ENCODE measurements at regions not wholly inside any gene's neighbourhood (a gene's known extent, or its start where the extent isn't known, plus 50 kb on each side); places are given as distances from the start of the nearest gene placed in this dataset.

- TF ChIP-seq CHD7 (IDR thresholded peaks at IDR 0.05; ENCODE audit: insufficient replicate concordance, low read length) (no peak), RNF2 (IDR thresholded peaks at IDR 0.05; ENCODE audit: borderline replicate concordance, low read depth, low read length, missing control alignments, poor library complexity, severe bottlenecking) (no peak), CBX5 (IDR thresholded peaks at IDR 0.05; ENCODE audit: low read depth, low read length) (no peak), BCL11A (IDR thresholded peaks at IDR 0.05; ENCODE audit: low read depth in 2 of 2, low read length in 2 of 2) (no peak), POLR2AphosphoS5 (IDR thresholded peaks at IDR 0.05; ENCODE audit: low read depth, low read length) (no peak), NRF1 (IDR thresholded peaks at IDR 0.05; ENCODE audit: low read depth, low read length) (no peak)
- TF ChIP-seq, protein P1, sequence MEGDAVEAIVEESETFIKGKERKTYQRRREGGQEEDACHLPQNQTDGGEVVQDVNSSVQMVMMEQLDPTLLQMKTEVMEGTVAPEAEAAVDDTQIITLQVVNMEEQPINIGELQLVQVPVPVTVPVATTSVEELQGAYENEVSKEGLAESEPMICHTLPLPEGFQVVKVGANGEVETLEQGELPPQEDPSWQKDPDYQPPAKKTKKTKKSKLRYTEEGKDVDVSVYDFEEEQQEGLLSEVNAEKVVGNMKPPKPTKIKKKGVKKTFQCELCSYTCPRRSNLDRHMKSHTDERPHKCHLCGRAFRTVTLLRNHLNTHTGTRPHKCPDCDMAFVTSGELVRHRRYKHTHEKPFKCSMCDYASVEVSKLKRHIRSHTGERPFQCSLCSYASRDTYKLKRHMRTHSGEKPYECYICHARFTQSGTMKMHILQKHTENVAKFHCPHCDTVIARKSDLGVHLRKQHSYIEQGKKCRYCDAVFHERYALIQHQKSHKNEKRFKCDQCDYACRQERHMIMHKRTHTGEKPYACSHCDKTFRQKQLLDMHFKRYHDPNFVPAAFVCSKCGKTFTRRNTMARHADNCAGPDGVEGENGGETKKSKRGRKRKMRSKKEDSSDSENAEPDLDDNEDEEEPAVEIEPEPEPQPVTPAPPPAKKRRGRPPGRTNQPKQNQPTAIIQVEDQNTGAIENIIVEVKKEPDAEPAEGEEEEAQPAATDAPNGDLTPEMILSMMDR (IDR thresholded peaks at IDR 0.05; ENCODE audit: control extremely low read depth in 1 of 3, insufficient read depth in 1 of 3, low read depth in 1 of 3, low read length in 3 of 3): no peak
- TF ChIP-seq, protein P2, sequence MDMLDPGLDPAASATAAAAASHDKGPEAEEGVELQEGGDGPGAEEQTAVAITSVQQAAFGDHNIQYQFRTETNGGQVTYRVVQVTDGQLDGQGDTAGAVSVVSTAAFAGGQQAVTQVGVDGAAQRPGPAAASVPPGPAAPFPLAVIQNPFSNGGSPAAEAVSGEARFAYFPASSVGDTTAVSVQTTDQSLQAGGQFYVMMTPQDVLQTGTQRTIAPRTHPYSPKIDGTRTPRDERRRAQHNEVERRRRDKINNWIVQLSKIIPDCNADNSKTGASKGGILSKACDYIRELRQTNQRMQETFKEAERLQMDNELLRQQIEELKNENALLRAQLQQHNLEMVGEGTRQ (IDR thresholded peaks at IDR 0.05; ENCODE audit: low read length): no peak
Observed at GRCh38 chr20:52530571-52530970, 339.0 kb upstream of the ZFP64 start (continued).

Data from H1 (cell line).